KBM-7 (cell line): ENCODE measurements at regions not wholly inside any gene's neighbourhood (a gene's known extent, or its start where the extent isn't known, plus 50 kb on each side); places are given as distances from the start of the nearest gene placed in this dataset.

Source experiments
- DNase-seq: peaks from one replicate; pipeline ENCODE4 v3.0.0-alpha.2; 2015
- in situ Hi-C: fragments of 300-500 bp; cut with MboI; formaldehyde crosslinking; loops from 2 replicates; pipeline ENCODE4 v1.14.3; 2020; ENCODE audit warnings: low sequenced_read_pairs, low pct_unique_long_range_greater_than_20kb, mixed read lengths

GRCh38 chr10:108469940-108470339, 1305.4 kb upstream of the SORCS1 start:
- in situ Hi-C loops: no loop called here
- DNase-seq: no peak

- in situ Hi-C loops: no loop called here
These were observed 1301.5 kb upstream of the SORCS1 start for GRCh38 chr10:108465871-108466641.

GRCh38 chr10:108462005-108462404, 1297.5 kb upstream of the SORCS1 start:
- in situ Hi-C loops: no loop called here
- DNase-seq: no peak

More at GRCh38 chr10:108465871-108466641, 1301.5 kb upstream of the SORCS1 start:
- DNase-seq: no peak

GRCh38 chr10:108454793-108455192, 1290.3 kb upstream of the SORCS1 start:
- in situ Hi-C loops: no loop called here
- no peak for DNase-seq

GRCh38 chr10:108454224-108454623, 1289.7 kb upstream of the SORCS1 start:
- in situ Hi-C loops: no loop called here
- DNase-seq: no peak

GRCh38 chr10:108453166-108453565, 1288.7 kb upstream of the SORCS1 start:
- DNase-seq: no peak
- in situ Hi-C loops: no loop called here

GRCh38 chr10:108452533-108452932, 1288.0 kb upstream of the SORCS1 start:
- no peak for DNase-seq
- in situ Hi-C loops: no loop called here

- in situ Hi-C loops: no loop called here
- DNase-seq: no peak
These were observed 1285.8 kb upstream of the SORCS1 start for GRCh38 chr10:108450280-108450679.

GRCh38 chr10:108445746-108446145, 1281.2 kb upstream of the SORCS1 start:
- in situ Hi-C loops: no loop called here
- no peak for DNase-seq

GRCh38 chr10:108443636-108444035, 1279.1 kb upstream of the SORCS1 start:
- in situ Hi-C loops: no loop called here
- DNase-seq: no peak

GRCh38 chr10:108439397-108439796, 1274.9 kb upstream of the SORCS1 start:
- no peak for DNase-seq
- in situ Hi-C loops: no loop called here

- in situ Hi-C loops: no loop called here
- DNase-seq: no peak
These were observed 1271.6 kb upstream of the SORCS1 start for GRCh38 chr10:108436096-108436495.

GRCh38 chr10:108434559-108435252, 1270.2 kb upstream of the SORCS1 start:
- DNase-seq: no peak
- in situ Hi-C loops: no loop called here

GRCh38 chr10:108427146-108427545, 1262.6 kb upstream of the SORCS1 start:
- DNase-seq: no peak
- in situ Hi-C loops: no loop called here

GRCh38 chr10:108425283-108425964, 1260.9 kb upstream of the SORCS1 start:
- in situ Hi-C loops: no loop called here
- DNase-seq: no peak

GRCh38 chr10:108424656-108425055, 1260.2 kb upstream of the SORCS1 start:
- no peak for DNase-seq
- in situ Hi-C loops: no loop called here

GRCh38 chr10:108422286-108422685, 1257.8 kb upstream of the SORCS1 start:
- no peak for DNase-seq
- in situ Hi-C loops: no loop called here

- peak; percentile 68 for DNase-seq
These were observed 1256.8 kb upstream of the SORCS1 start for GRCh38 chr10:108421266-108421665.

GRCh38 chr10:108413954-108414353, 1249.4 kb upstream of the SORCS1 start:
- in situ Hi-C loops: no loop called here

More at GRCh38 chr10:108421266-108421665, 1256.8 kb upstream of the SORCS1 start:
- in situ Hi-C loops: no loop called here

GRCh38 chr10:108412323-108412722, 1247.8 kb upstream of the SORCS1 start:
- no peak for DNase-seq
- in situ Hi-C loops: no loop called here

More at GRCh38 chr10:108413954-108414353, 1249.4 kb upstream of the SORCS1 start:
- DNase-seq: no peak
